ENCODE measurements at regions not wholly inside any gene's neighbourhood (a gene's known extent, or its start where the extent isn't known, plus 50 kb on each side); places are given as distances from the start of the nearest gene placed in this dataset.

- intact Hi-C loops (cut with DNase I): loop anchor here (5.0 kb wide), 1 partner anchor 93 kb away; no protein-coding TSS in a partner anchor
- peak overlapping the region; percentile 36 to 41 for H3K4me3 ChIP-seq
- H3K27ac ChIP-seq: peak overlapping the region; percentile 73
- peaks cover 11% of the 10 kb centered on the region for H3K4me1 ChIP-seq
- H3K9me3 ChIP-seq: no peaks in the 10 kb centered on the region
- no peaks in the 10 kb centered on the region for H3K36me3 ChIP-seq
- TF ChIP-seq POLR2A (IDR thresholded peaks at IDR 0.05) (no peak), POLR2AphosphoS5 (IDR thresholded peaks at IDR 0.05; ENCODE audit: insufficient read depth in 1 of 2, low read depth in 1 of 2) (peak in 1 of 2 donors; percentile 42), CTCF (IDR thresholded peaks at IDR 0.05) (peak; percentile 66 to 85 (median 85))
- no peak for DNase-seq (ENCODE audit: extremely low spot score in 2 of 2)
- no peaks in the 10 kb centered on the region for H3K27me3 ChIP-seq
Observed at GRCh38 chr1:23634840-23635651, 56.6 kb upstream of the RPL11 start.

- Histone ChIP-seq H3K27ac (peak overlapping the region; percentile 73), H3K9me3 (no peaks in the 10 kb centered on the region), H3K36me3 (no peaks in the 10 kb centered on the region), H3K4me3 (no peak overlapping the region), H3K27me3 (no peaks in the 10 kb centered on the region), H3K4me1 (peaks cover 11% of the 10 kb centered on the region)
- intact Hi-C loops (cut with DNase I): no loop called here
- no peak for DNase-seq (ENCODE audit: extremely low spot score in 2 of 2)
- TF ChIP-seq CTCF (IDR thresholded peaks at IDR 0.05) (no peak), POLR2A (IDR thresholded peaks at IDR 0.05) (no peak), POLR2AphosphoS5 (IDR thresholded peaks at IDR 0.05; ENCODE audit: insufficient read depth in 1 of 2, low read depth in 1 of 2) (no peak)
Observed at GRCh38 chr1:23634518-23634839, 57.1 kb upstream of the RPL11 start.

- TF ChIP-seq POLR2A (IDR thresholded peaks at IDR 0.05) (no peak), POLR2AphosphoS5 (IDR thresholded peaks at IDR 0.05; ENCODE audit: insufficient read depth in 1 of 2, low read depth in 1 of 2) (no peak), CTCF (IDR thresholded peaks at IDR 0.05) (no peak)
- Histone ChIP-seq H3K27ac (no peak overlapping the region), H3K4me1 (peaks cover 11% of the 10 kb centered on the region), H3K4me3 (no peak overlapping the region), H3K27me3 (no peaks in the 10 kb centered on the region), H3K36me3 (no peaks in the 10 kb centered on the region), H3K9me3 (no peaks in the 10 kb centered on the region)
- no peak for DNase-seq (ENCODE audit: extremely low spot score in 2 of 2)
- intact Hi-C loops (cut with DNase I): no loop called here
Observed at GRCh38 chr1:23632479-23633160, 59.0 kb upstream of the RPL11 start.

- no peak for TF ChIP-seq POLR2A (IDR thresholded peaks at IDR 0.05)
- TF ChIP-seq POLR2AphosphoS5 (IDR thresholded peaks at IDR 0.05; ENCODE audit: insufficient read depth in 1 of 2, low read depth in 1 of 2): no peak
- no peak for TF ChIP-seq CTCF (IDR thresholded peaks at IDR 0.05)
- Histone ChIP-seq H3K27me3 (no peaks in the 10 kb centered on the region), H3K4me3 (no peak overlapping the region), H3K9me3 (no peaks in the 10 kb centered on the region), H3K4me1 (peaks cover 4% of the 10 kb centered on the region), H3K27ac (no peak overlapping the region), H3K36me3 (no peaks in the 10 kb centered on the region)
- intact Hi-C loops (cut with DNase I): no loop called here
- no peak for DNase-seq (ENCODE audit: extremely low spot score in 2 of 2)
Observed at GRCh38 chr1:23629708-23630290, 61.8 kb upstream of the RPL11 start.

Data from vagina (tissue), 2 donors.